ENCODE measurements at regions not wholly inside any gene's neighbourhood (a gene's known extent, or its start where the extent isn't known, plus 50 kb on each side); places are given as distances from the start of the nearest gene placed in this dataset.

- no peak for TF ChIP-seq CTCF (IDR thresholded peaks at IDR 0.05; ENCODE audit: low read depth, low read length, poor library complexity, severe bottlenecking)
- no peak for TF ChIP-seq EZH2phosphoT487 (IDR thresholded peaks at IDR 0.05; ENCODE audit: borderline replicate concordance, low read length)
Measured at GRCh38 chr1:193472430-193472829, 286.0 kb upstream of the B3GALT2 start.
